Activated naive CD8-positive, alpha-beta T cell (primary cell): ENCODE measurements at regions not wholly inside any gene's neighbourhood (a gene's known extent, or its start where the extent isn't known, plus 50 kb on each side); places are given as distances from the start of the nearest gene placed in this dataset.

Experiments used
- H3K27ac Mint-ChIP-seq: one replicate; pipeline ENCODE4 v1.8.0; 2021; ENCODE audit warnings: mixed read lengths
- H3K27me3 Mint-ChIP-seq: one replicate; pipeline ENCODE4 v1.8.0; 2021; ENCODE audit warnings: mixed read lengths
- H3K36me3 Mint-ChIP-seq: one replicate; pipeline ENCODE4 v1.8.0; 2021; ENCODE audit warnings: mixed read lengths
- H3K4me1 Mint-ChIP-seq: one replicate; pipeline ENCODE4 v1.8.0; 2021; ENCODE audit warnings: low read depth, mixed read lengths
- H3K4me3 Mint-ChIP-seq: one replicate; pipeline ENCODE4 v1.8.0; 2021; ENCODE audit warnings: mild to moderate bottlenecking, mixed read lengths
- H3K9me3 Mint-ChIP-seq: one replicate; pipeline ENCODE4 v1.8.0; 2021; ENCODE audit warnings: low read depth, mixed read lengths

DNA sequence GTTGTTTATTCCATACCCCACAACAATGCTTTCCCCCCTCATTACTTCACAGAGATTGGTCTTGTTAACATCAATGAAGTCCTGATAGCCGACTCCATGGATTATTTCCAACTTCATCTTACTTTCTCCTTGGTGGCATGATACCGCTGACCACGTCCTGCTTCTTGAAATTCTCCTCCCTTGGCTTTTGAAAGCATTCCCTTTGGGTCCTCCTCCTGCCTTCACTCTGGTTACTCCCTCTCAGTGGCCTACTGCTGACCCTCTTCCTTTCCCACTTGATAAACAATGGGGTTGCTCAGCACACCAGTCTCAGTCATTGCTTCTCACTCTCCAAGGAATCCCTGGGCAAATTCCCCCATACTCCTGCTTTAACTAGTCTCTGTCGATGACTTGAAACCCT lies 283.9 kb downstream of the SEC61B start:
- no peak overlapping the region for H3K4me3 Mint-ChIP-seq
- peaks cover 1% of the 10 kb centered on the region for H3K27me3 Mint-ChIP-seq
- H3K27ac Mint-ChIP-seq, result no peak overlapping the region
- H3K9me3 Mint-ChIP-seq, result no peaks in the 10 kb centered on the region
- no peaks in the 10 kb centered on the region for H3K4me1 Mint-ChIP-seq
- no peaks in the 10 kb centered on the region for H3K36me3 Mint-ChIP-seq

DNA sequence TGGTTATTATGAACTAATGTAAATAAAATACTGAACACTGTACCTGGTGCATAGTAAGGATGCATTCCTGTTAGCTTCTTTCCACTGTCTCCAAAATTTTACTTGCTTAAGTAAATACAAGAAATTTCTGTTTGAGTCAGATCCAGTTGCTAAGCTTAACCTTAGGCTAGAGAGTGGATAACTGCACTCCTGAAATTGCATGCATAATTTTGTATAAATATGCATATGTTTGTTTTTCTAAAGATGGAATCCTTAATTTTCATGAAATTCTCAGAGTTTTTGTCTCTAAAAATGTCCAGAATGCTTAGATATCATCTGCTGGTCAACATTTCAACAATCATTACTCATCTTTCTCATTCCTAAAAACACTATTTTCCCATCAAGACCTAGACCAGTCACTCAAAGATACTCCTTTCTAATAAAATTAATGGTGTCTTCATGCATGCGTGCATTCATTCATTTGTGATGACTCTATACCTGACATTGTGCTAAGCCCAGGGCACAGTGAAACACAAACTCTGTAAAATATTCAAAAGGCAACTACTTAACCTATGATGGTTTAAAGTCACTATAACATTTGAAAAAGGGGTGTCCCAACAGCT lies 284.8 kb downstream of the SEC61B start:
- no peaks in the 10 kb centered on the region for H3K9me3 Mint-ChIP-seq
- H3K27ac Mint-ChIP-seq, result no peak overlapping the region
- no peaks in the 10 kb centered on the region for H3K36me3 Mint-ChIP-seq
- no peaks in the 10 kb centered on the region for H3K4me1 Mint-ChIP-seq
- H3K4me3 Mint-ChIP-seq, result no peak overlapping the region
- peaks cover 1% of the 10 kb centered on the region for H3K27me3 Mint-ChIP-seq

DNA sequence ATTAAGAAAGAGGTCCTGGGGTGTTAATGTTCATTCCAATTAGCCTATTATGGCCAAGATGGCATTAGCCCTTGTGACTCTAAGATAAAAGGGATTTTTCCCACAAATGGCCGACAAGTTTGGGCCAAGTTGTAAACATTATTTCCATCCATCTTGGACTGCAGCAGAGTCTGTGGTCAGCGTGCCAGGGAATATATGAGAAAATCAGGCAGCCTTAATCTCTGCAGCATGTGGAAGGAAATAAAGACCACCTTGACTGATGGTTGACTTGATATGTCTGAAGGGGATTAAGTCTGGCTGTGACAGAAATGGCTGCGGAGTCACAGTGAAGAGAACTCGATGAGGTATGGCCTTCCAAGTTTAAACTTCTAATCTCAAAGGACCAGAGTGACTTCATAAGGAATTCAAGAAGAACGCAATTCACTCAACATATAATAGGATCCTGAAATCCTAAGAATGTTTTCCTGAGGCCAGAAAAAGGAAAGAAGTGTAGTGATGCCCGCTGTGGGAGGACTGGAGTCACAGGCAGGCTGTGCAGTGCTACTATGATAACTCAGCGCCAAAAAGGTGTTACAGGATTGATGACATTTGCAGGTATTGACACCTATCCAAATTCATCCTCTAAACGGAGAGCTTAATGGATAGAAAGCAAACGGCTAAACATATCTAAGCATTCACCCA lies 287.1 kb downstream of the SEC61B start:
- Mint-ChIP-seq H3K27ac (no peak overlapping the region), H3K36me3 (no peaks in the 10 kb centered on the region), H3K4me1 (no peaks in the 10 kb centered on the region), H3K9me3 (no peaks in the 10 kb centered on the region), H3K27me3 (peaks cover 1% of the 10 kb centered on the region), H3K4me3 (no peak overlapping the region)

DNA sequence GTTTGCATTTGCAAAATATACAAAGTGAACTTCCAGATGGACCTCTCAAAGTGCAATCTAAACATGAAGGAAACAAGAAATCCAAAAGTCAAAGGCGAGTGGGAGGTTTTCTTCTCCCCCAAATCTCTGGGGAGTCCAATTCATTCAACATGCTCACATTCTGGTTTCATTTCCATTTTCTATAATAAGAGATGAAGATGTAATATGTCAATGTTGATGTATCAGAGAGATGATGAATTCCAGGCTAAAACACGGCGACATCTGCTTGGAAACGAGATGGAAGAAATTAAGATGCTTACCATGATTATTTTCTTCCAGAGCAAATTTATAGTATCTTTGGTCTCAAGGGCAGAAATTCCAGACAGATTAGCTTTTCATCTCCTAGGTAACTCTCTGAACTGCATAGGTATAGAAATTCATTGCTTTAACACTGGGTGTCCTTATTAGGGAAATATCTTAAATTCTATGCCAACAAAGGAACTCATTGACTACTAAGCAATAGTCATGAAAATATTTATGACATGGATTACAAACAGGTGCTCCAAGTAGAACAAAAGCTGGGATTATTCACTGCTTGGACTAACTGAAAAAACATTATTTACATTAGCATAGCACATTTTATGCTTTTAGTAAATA lies 287.9 kb downstream of the SEC61B start:
- Mint-ChIP-seq H3K27me3 (peaks cover 1% of the 10 kb centered on the region), H3K27ac (no peak overlapping the region)

DNA sequence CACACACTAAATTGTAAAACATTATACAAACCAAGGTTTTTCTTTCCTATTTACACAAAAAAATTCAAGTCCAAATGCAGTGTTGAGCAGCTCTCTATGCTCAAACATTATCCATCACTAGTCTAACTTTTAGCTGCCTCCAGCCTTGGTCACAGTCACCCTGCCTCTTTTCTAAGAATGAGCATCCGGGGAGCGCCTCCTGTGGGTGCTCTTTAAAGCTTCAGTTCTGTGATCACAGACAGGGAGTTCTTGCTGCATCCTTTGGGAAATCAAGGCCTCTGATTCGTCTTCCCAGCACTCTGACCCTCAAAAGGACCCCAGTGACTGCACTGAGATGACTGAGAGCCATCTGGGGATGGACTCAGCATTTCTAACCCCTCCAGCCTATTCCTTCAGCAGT lies 289.6 kb downstream of the SEC61B start:
- Mint-ChIP-seq H3K9me3 (no peaks in the 10 kb centered on the region), H3K4me1 (peaks cover 2% of the 10 kb centered on the region)

More for the DNA sequence above, 287.9 kb downstream of the SEC61B start:
- H3K4me1 Mint-ChIP-seq, result no peaks in the 10 kb centered on the region
- H3K36me3 Mint-ChIP-seq, result no peaks in the 10 kb centered on the region
- no peak overlapping the region for H3K4me3 Mint-ChIP-seq
- H3K9me3 Mint-ChIP-seq, result no peaks in the 10 kb centered on the region

DNA sequence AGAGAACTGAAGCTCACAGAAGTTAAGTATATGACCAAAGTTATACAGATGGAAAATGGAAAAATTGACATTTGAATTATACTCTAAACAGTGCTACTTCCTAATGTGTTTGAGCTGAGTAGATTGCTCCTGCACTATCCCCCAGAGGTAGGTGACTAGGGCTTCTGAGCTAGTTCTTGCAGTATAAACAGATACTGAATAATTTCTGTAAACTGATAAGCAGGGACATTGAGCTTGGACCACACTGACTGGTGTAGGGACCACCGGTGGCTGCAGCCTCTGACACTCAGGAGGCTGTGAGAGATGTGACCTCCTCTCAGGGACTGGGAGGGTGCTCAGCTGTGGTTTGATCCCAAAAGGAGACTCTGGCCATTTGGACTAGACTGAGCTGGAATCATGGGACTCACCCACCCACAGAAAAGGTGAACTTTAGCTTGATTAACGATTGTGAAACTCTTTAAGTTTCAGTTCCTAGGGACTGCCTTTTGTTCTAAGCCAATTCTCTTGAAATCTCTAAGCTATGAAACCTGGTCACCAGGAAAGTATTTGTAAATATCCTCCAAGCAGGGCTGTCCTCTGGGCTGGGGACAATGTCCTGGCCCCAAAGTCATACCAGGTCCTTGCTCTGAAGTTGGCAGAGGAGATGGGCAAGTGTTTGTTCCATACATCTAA lies 291.5 kb downstream of the SEC61B start:
- H3K4me1 Mint-ChIP-seq, result peaks cover 2% of the 10 kb centered on the region

More for the DNA sequence above, 289.6 kb downstream of the SEC61B start:
- Mint-ChIP-seq H3K36me3 (no peaks in the 10 kb centered on the region), H3K4me3 (no peak overlapping the region), H3K27ac (no peak overlapping the region), H3K27me3 (peaks cover 1% of the 10 kb centered on the region)

DNA sequence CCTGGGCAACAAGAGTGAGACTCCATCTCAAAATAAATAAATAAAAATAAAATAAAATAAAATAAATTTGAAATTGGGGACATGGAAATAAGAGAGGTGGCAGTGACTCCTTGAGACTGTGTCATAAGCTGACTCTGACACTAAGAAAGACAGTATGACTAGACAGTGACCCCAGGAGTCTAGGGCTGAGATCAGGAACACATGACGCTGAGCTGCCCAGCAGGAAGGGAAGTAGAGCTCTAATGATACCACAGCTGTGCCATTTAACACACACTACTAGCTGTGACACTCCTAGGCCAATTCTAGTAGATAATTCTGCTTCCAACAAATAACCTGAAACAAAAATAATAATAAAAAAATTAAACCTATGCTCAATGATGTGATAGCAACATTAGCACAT lies 293.0 kb downstream of the SEC61B start:
- Mint-ChIP-seq H3K9me3 (no peaks in the 10 kb centered on the region), H3K4me3 (no peak overlapping the region), H3K27ac (no peak overlapping the region), H3K4me1 (peaks cover 2% of the 10 kb centered on the region), H3K27me3 (peaks cover 6% of the 10 kb centered on the region), H3K36me3 (no peaks in the 10 kb centered on the region)

More for the DNA sequence above, 291.5 kb downstream of the SEC61B start:
- no peaks in the 10 kb centered on the region for H3K27me3 Mint-ChIP-seq
- no peak overlapping the region for H3K27ac Mint-ChIP-seq
- no peaks in the 10 kb centered on the region for H3K36me3 Mint-ChIP-seq
- no peak overlapping the region for H3K4me3 Mint-ChIP-seq
- no peaks in the 10 kb centered on the region for H3K9me3 Mint-ChIP-seq

DNA sequence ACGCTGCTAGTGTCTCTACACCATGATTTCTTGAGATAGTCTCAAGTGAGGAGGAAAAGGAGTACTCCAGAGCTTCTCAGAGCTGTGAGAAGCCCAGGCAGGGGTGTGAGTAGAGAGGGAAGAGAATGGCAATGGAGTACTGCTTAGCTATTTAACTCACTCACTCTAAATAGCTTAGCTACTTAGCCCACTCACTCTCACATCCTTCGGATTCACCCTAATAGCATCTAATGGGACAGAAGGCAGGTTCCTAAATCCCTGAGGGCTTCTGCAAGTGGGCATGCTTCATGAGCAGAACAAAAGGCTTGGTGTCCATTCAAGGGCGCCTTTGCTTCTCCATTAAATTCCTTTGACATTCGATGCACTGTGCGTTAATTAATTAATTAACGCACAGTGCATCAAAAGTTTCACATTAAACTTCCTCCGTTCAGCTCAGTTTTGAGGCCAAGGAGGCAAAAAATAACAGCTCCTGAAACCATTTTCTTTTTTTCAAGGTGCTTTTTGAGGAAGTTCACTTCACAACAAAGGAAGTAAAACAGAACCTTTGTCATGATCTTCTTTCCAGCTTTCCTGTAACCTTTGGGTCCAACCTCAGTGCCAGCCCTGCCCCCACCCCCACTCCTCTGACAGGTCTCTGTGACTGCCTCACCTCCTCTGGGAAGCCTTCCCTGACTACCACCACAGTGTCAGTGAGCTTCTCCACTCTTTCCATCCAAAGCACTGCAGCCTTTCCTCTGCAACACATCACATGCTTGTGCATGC lies 294.0 kb downstream of the SEC61B start:
- H3K4me3 Mint-ChIP-seq, result no peak overlapping the region
- H3K27ac Mint-ChIP-seq, result no peak overlapping the region

DNA sequence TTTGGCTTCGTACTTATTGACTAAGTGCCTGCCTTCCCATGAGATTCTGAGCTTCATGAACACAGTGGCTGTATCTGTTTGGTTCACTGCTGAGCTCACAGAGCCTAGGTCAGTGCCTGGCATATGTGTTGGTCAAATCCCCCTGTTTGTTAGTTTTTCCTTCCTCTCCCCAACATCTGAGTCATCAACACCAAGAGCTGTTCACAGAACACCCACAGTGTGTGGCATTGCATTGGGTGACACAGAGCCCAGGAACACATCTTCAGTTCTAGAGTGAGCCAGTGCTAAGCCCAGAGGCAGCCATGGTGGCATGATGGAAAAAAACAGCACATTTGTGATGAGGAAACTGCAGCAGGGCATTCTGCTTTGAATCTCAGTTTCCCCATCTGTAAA lies 294.6 kb downstream of the SEC61B start:
- Mint-ChIP-seq H3K9me3 (no peaks in the 10 kb centered on the region), H3K36me3 (no peaks in the 10 kb centered on the region), H3K4me3 (no peak overlapping the region)

More for the DNA sequence above, 294.0 kb downstream of the SEC61B start:
- Mint-ChIP-seq H3K27me3 (peaks cover 10% of the 10 kb centered on the region), H3K9me3 (no peaks in the 10 kb centered on the region), H3K36me3 (no peaks in the 10 kb centered on the region), H3K4me1 (peaks cover 2% of the 10 kb centered on the region)

DNA sequence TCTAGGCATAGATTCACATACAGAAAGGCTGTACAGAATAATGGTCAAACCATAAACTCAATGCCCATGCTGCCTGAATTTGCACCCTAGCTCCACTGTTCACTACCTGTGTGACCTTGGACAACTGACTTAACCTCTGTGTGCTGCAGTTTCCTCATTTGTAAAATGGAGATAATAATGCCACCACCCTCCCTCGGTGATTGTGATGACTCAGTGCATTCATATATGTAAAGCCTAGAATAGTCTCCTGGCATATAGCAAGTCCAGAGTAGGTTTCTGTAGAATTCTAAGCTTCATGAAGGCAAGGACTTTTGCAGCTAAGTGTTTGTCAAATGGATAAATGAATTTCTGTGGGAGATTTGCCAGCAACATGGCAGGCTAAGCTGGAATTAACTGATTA lies 297.8 kb upstream of the NR4A3 start:
- no peaks in the 10 kb centered on the region for H3K36me3 Mint-ChIP-seq
- no peaks in the 10 kb centered on the region for H3K4me1 Mint-ChIP-seq
- peaks cover 18% of the 10 kb centered on the region for H3K27me3 Mint-ChIP-seq
- H3K9me3 Mint-ChIP-seq, result no peaks in the 10 kb centered on the region
- H3K4me3 Mint-ChIP-seq, result no peak overlapping the region
- no peak overlapping the region for H3K27ac Mint-ChIP-seq

More for the DNA sequence above, 294.6 kb downstream of the SEC61B start:
- H3K4me1 Mint-ChIP-seq, result peaks cover 2% of the 10 kb centered on the region
- peaks cover 10% of the 10 kb centered on the region for H3K27me3 Mint-ChIP-seq
- H3K27ac Mint-ChIP-seq, result no peak overlapping the region

DNA sequence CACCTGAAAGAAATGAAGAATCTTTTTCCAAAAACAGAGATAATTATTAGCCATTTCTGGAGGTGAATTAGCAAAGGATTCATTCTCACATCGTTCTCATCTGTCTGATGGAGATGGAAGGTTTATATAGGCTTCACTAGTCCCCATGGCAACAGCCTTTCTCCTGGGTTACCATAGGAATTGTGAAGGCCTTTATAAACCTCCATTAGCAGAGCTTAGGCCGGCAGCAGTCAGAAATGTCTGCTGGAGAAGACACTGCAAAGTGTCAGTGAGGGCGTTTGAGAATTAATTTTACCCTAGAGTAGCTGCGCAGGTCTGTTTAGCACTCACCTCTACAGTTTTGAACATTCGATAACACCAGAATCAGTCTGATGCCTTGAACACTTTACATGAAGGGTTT lies 290.4 kb upstream of the NR4A3 start:
- H3K9me3 Mint-ChIP-seq, result no peaks in the 10 kb centered on the region
- no peaks in the 10 kb centered on the region for H3K4me1 Mint-ChIP-seq
- H3K27me3 Mint-ChIP-seq, result peaks cover 4% of the 10 kb centered on the region
- H3K4me3 Mint-ChIP-seq, result no peak overlapping the region
- H3K36me3 Mint-ChIP-seq, result no peaks in the 10 kb centered on the region
- no peak overlapping the region for H3K27ac Mint-ChIP-seq

DNA sequence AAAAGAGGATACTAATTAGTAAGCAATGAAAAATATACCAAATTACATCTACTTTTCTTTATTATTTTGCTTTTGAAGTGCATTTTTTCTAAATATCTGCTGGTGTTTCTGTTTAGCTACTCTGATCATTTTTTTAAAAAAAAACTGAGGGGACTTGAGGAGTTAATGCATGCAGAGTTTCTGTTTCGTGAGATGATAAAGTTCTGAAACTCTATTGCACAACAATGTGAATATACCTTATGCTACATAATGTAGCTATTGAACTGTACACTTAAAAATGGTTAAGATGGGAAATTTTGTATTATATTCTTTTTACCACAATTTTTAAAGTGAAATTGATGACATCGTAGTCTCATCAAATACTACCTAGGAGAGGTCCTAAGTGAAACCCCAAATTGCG lies 288.3 kb upstream of the NR4A3 start:
- Mint-ChIP-seq H3K27me3 (peaks cover 9% of the 10 kb centered on the region), H3K4me3 (no peak overlapping the region), H3K27ac (no peak overlapping the region), H3K36me3 (no peaks in the 10 kb centered on the region), H3K4me1 (no peaks in the 10 kb centered on the region), H3K9me3 (no peaks in the 10 kb centered on the region)

DNA sequence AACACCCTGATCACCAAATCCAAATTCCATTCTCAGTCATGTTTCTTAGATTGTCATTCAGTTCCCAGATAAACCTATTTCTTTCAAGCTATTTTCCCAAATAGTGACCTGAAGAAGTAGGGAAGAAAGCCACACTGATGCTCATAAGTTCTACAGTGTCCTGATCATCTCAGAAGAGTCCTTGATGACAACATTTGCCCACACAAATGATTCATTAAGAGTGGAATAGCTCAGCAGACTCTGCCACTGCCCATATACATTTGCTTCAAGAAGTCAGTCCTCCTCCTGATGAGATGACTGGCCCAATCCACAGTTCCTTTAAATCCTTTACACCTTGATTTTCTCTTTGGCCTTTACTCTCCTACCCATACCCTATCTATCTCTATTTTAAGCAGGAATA lies 283.7 kb upstream of the NR4A3 start:
- Mint-ChIP-seq H3K9me3 (no peaks in the 10 kb centered on the region), H3K36me3 (no peaks in the 10 kb centered on the region), H3K27me3 (peaks cover 8% of the 10 kb centered on the region), H3K27ac (no peak overlapping the region), H3K4me3 (no peak overlapping the region), H3K4me1 (no peaks in the 10 kb centered on the region)

DNA sequence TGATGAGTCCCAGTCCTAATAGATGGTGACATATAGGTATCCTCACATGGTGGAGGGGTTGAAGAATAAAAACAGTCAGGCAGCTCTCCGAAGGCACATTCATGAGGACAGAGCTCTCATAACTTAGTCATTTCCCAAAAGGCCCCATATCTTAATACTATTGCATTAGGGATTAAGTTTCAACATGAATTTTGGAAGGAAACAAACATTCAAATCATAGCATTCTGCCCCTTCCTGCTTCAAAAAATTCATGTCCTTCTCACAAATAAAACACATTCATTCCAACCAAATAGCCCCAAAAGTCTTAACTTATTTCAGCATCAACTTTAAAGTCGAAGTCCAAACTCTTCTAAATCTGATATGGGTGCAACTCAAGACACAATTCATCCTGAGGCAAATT lies 277.2 kb upstream of the NR4A3 start:
- H3K9me3 Mint-ChIP-seq, result no peaks in the 10 kb centered on the region
- no peaks in the 10 kb centered on the region for H3K4me1 Mint-ChIP-seq
- no peaks in the 10 kb centered on the region for H3K27me3 Mint-ChIP-seq

More for the DNA sequence above, 277.2 kb upstream of the NR4A3 start:
- no peak overlapping the region for H3K4me3 Mint-ChIP-seq
- H3K27ac Mint-ChIP-seq, result no peak overlapping the region
- no peaks in the 10 kb centered on the region for H3K36me3 Mint-ChIP-seq
